ENCODE measurements at regions not wholly inside any gene's neighbourhood (a gene's known extent, or its start where the extent isn't known, plus 50 kb on each side); places are given as distances from the start of the nearest gene placed in this dataset.

DNA sequence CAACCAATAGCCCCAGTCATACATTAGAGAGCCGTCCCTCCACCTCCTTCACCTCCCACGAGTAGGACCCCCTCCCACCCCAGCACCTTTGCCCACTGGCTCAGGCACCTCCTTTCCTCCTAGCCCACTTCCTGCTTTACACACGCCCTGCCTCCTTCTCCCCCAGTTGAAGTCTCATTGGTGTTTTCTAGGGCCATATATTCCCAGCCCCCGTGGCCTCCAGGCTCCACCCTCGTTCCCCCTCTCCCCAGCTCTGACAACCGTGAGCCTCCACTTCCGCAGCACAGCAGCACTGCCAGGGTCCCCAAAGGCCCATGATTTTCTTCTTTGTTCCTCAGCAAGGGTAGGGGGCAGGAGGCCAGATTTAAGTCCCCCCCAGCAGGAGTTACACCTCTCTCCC is 340.3 kb upstream of the TNRC6C start (continued):
- TF ChIP-seq, protein P1, sequence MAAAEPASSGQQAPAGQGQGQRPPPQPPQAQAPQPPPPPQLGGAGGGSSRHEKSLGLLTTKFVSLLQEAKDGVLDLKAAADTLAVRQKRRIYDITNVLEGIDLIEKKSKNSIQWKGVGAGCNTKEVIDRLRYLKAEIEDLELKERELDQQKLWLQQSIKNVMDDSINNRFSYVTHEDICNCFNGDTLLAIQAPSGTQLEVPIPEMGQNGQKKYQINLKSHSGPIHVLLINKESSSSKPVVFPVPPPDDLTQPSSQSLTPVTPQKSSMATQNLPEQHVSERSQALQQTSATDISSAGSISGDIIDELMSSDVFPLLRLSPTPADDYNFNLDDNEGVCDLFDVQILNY (CRISPR knock-in tag; IDR thresholded peaks at IDR 0.05): no peak
- TF ChIP-seq ZNF416 (CRISPR knock-in tag; IDR thresholded peaks at IDR 0.05): no peak
- TF ChIP-seq IRF2 (CRISPR knock-in tag; IDR thresholded peaks at IDR 0.05; ENCODE audit: borderline replicate concordance, low read depth): no peak
- no peak for TF ChIP-seq FOXK1 (CRISPR knock-in tag; IDR thresholded peaks at IDR 0.05)

DNA sequence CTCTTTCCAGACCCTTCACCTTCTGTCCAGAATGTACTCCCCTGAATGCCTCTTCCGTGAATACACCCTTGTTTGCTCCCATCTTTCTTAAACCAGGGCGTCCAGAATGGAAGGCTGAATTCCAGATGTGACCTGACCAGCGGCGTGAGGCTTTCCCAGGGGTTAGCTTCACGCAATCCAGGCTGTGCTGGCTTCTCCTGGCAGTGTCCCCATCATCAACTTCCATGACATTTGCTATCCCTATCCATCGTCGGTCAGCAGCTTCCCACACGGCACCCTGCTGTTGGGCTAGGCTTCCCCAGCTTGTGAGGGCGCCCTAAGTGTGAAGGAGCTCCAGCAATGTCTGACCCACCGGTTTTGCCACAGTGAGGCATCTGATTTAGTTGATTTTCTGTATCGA is 339.8 kb upstream of the TNRC6C start:
- CTCF ChIA-PET: interaction anchor here (1.5 kb wide), 1 partner anchor 12 kb away, joined by 5 read pairs; no protein-coding TSS in a partner anchor

DNA sequence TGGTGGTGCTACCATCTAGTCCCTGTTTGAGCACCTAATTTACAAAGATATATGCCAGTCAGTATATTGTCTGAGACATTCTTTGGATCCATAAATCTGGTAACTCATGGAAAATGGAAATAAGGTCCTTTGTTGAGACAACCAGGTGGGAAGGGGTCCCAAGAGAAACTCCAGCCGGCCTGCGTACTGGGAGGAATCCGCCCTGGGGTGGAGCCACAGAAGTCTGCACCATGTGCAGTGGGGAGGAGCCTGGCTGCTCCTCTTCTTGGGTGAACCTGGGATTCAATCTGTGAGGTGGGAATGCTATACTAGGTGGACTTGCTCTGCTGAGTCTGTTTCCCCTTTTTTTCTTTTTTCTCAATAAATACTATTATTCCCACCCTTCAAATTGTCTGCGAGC is 339.2 kb upstream of the TNRC6C start:
- Mint-ChIP-seq H3K9me3 (peaks cover 16% of the 10 kb centered on the region), H3K27ac (no peak overlapping the region), H3K4me1 (peaks cover 27% of the 10 kb centered on the region), H3K4me3 (no peak overlapping the region), H3K36me3 (peaks cover 10% of the 10 kb centered on the region; the same call in 1 of the 2 replicates), H3K27me3 (ENCODE audit: low read depth) (peaks cover 8% of the 10 kb centered on the region)
- no peak for TF ChIP-seq CREB1 (CRISPR knock-in tag; IDR thresholded peaks at IDR 0.05)
- TF ChIP-seq OVOL2 (CRISPR knock-in tag; IDR thresholded peaks at IDR 0.05; ENCODE audit: borderline replicate concordance): no peak
- no peak for TF ChIP-seq FOXK1 (CRISPR knock-in tag; IDR thresholded peaks at IDR 0.05)
- no peak for TF ChIP-seq ZNF263 (CRISPR knock-in tag; IDR thresholded peaks at IDR 0.05; ENCODE audit: low read depth)
- TF ChIP-seq, protein P2, sequence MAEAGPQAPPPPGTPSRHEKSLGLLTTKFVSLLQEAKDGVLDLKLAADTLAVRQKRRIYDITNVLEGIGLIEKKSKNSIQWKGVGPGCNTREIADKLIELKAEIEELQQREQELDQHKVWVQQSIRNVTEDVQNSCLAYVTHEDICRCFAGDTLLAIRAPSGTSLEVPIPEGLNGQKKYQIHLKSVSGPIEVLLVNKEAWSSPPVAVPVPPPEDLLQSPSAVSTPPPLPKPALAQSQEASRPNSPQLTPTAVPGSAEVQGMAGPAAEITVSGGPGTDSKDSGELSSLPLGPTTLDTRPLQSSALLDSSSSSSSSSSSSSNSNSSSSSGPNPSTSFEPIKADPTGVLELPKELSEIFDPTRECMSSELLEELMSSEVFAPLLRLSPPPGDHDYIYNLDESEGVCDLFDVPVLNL (CRISPR knock-in tag; IDR thresholded peaks at IDR 0.05; ENCODE audit: borderline replicate concordance, low read depth): no peak
- TF ChIP-seq, protein P1 (CRISPR knock-in tag; IDR thresholded peaks at IDR 0.05): no peak
- TF ChIP-seq, protein P3, sequence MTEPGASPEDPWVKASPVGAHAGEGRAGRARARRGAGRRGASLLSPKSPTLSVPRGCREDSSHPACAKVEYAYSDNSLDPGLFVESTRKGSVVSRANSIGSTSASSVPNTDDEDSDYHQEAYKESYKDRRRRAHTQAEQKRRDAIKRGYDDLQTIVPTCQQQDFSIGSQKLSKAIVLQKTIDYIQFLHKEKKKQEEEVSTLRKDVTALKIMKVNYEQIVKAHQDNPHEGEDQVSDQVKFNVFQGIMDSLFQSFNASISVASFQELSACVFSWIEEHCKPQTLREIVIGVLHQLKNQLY (CRISPR knock-in tag; IDR thresholded peaks at IDR 0.05): no peak
- TF ChIP-seq, protein P4, sequence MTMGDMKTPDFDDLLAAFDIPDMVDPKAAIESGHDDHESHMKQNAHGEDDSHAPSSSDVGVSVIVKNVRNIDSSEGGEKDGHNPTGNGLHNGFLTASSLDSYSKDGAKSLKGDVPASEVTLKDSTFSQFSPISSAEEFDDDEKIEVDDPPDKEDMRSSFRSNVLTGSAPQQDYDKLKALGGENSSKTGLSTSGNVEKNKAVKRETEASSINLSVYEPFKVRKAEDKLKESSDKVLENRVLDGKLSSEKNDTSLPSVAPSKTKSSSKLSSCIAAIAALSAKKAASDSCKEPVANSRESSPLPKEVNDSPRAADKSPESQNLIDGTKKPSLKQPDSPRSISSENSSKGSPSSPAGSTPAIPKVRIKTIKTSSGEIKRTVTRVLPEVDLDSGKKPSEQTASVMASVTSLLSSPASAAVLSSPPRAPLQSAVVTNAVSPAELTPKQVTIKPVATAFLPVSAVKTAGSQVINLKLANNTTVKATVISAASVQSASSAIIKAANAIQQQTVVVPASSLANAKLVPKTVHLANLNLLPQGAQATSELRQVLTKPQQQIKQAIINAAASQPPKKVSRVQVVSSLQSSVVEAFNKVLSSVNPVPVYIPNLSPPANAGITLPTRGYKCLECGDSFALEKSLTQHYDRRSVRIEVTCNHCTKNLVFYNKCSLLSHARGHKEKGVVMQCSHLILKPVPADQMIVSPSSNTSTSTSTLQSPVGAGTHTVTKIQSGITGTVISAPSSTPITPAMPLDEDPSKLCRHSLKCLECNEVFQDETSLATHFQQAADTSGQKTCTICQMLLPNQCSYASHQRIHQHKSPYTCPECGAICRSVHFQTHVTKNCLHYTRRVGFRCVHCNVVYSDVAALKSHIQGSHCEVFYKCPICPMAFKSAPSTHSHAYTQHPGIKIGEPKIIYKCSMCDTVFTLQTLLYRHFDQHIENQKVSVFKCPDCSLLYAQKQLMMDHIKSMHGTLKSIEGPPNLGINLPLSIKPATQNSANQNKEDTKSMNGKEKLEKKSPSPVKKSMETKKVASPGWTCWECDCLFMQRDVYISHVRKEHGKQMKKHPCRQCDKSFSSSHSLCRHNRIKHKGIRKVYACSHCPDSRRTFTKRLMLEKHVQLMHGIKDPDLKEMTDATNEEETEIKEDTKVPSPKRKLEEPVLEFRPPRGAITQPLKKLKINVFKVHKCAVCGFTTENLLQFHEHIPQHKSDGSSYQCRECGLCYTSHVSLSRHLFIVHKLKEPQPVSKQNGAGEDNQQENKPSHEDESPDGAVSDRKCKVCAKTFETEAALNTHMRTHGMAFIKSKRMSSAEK (CRISPR knock-in tag; IDR thresholded peaks at IDR 0.05; ENCODE audit: borderline replicate concordance): no peak
- no peak for TF ChIP-seq SOX15 (CRISPR knock-in tag; IDR thresholded peaks at IDR 0.05)
- no peak for TF ChIP-seq ELF4 (CRISPR knock-in tag; IDR thresholded peaks at IDR 0.05; ENCODE audit: low read depth)
- DNase-seq (ENCODE audit: low spot score) (no peak), ATAC-seq (no peak)
- ChIA-PET CTCF (no interaction called here), POLR2A (no interaction called here)

More for the DNA sequence above, 339.8 kb upstream of the TNRC6C start:
- DNase-seq (ENCODE audit: low spot score): no peak
- Mint-ChIP-seq H3K4me3 (no peak overlapping the region), H3K36me3 (peaks cover 10% of the 10 kb centered on the region; the same call in 1 of the 2 replicates), H3K4me1 (peaks cover 27% of the 10 kb centered on the region), H3K27ac (no peak overlapping the region), H3K9me3 (peaks cover 16% of the 10 kb centered on the region), H3K27me3 (ENCODE audit: low read depth) (peaks cover 8% of the 10 kb centered on the region)
- ATAC-seq: no peak
- POLR2A ChIA-PET: no interaction called here
- TF ChIP-seq, protein P5, sequence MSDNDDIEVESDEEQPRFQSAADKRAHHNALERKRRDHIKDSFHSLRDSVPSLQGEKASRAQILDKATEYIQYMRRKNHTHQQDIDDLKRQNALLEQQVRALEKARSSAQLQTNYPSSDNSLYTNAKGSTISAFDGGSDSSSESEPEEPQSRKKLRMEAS (CRISPR knock-in tag; IDR thresholded peaks at IDR 0.05): no peak
- TF ChIP-seq, protein P6, sequence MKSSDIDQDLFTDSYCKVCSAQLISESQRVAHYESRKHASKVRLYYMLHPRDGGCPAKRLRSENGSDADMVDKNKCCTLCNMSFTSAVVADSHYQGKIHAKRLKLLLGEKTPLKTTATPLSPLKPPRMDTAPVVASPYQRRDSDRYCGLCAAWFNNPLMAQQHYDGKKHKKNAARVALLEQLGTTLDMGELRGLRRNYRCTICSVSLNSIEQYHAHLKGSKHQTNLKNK (CRISPR knock-in tag; IDR thresholded peaks at IDR 0.05): no peak

Measured in WTC11 (cell line).